ENCODE measurements at regions not wholly inside any gene's neighbourhood (a gene's known extent, or its start where the extent isn't known, plus 50 kb on each side); places are given as distances from the start of the nearest gene placed in this dataset.

GRCh38 chr14:30223385-30223785 lies 295.7 kb upstream of the PRKD1 start:
- no peak for TF ChIP-seq CTCF (conservative IDR thresholded peaks at IDR 0.05; ENCODE audit: low read length)
- no peak for TF ChIP-seq EZH2phosphoT487 (IDR thresholded peaks at IDR 0.05; ENCODE audit: borderline replicate concordance)

All from Loucy (cell line).